Body of pancreas (tissue), 4 donors: ENCODE measurements at regions not wholly inside any gene's neighbourhood (a gene's known extent, or its start where the extent isn't known, plus 50 kb on each side); places are given as distances from the start of the nearest gene placed in this dataset.

Experiments
- POLR2A ChIP-seq, 3 donors: fragments of 450-650 bp; IDR thresholded peaks; one replicate each; pipeline ENCODE4 v1.6.1; 2016; ENCODE audit warnings: antibody characterized with exemption in 3 of 3, mild to moderate bottlenecking in 2 of 3
- TF ChIP-seq, protein P1 (sequence below), 7 experiments: fragments of 450-650 bp in 4 of 7; fragments of 200-600 bp in 3 of 7; sonication (generic) in 3 of 7; IDR thresholded peaks; one replicate each; pipeline ENCODE4 v1.5.1; 2016 to 2019; ENCODE audit warnings: antibody characterized with exemption in 7 of 7

DNA sequence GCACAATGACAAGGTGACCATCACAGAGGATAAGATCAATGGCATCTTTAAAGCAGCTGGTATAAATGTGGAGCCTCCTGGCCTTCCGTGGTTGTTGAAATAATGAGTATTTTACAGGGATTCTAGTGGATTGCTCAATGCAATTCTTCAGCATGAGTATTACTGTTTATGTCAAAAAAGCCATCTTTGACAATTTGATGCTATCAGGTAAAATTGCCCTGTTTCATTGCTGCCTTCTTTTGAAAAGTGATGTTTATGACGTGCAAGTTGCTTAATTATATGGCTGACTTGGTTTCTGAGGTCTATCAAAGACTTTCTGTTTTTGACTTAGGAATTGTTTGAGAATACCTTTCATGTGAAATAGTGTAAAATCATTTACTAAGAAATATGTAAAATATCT, 237.2 kb downstream of the PARP8 start:
- TF ChIP-seq, protein P1, sequence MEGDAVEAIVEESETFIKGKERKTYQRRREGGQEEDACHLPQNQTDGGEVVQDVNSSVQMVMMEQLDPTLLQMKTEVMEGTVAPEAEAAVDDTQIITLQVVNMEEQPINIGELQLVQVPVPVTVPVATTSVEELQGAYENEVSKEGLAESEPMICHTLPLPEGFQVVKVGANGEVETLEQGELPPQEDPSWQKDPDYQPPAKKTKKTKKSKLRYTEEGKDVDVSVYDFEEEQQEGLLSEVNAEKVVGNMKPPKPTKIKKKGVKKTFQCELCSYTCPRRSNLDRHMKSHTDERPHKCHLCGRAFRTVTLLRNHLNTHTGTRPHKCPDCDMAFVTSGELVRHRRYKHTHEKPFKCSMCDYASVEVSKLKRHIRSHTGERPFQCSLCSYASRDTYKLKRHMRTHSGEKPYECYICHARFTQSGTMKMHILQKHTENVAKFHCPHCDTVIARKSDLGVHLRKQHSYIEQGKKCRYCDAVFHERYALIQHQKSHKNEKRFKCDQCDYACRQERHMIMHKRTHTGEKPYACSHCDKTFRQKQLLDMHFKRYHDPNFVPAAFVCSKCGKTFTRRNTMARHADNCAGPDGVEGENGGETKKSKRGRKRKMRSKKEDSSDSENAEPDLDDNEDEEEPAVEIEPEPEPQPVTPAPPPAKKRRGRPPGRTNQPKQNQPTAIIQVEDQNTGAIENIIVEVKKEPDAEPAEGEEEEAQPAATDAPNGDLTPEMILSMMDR (IDR thresholded peaks at IDR 0.05): no peak
- TF ChIP-seq POLR2A (IDR thresholded peaks at IDR 0.05): no peak
